ENCODE measurements at regions not wholly inside any gene's neighbourhood (a gene's known extent, or its start where the extent isn't known, plus 50 kb on each side); places are given as distances from the start of the nearest gene placed in this dataset.

- TF ChIP-seq ZNF281 (CRISPR knock-in tag; IDR thresholded peaks at IDR 0.05) (no peak), ERG (CRISPR knock-in tag; IDR thresholded peaks at IDR 0.05) (no peak), ZNF512 (CRISPR knock-in tag; IDR thresholded peaks at IDR 0.05; ENCODE audit: borderline replicate concordance) (no peak), TEAD4 (CRISPR knock-in tag; IDR thresholded peaks at IDR 0.05) (no peak), TP53 (CRISPR knock-in tag; IDR thresholded peaks at IDR 0.05) (no peak), HMGA2 (CRISPR knock-in tag; IDR thresholded peaks at IDR 0.05) (no peak)
These were observed 157.5 kb downstream of the XPNPEP1 start (continued) for GRCh38 chr10:109765838-109766237.

GRCh38 chr10:109762555-109762954 is 160.8 kb downstream of the XPNPEP1 start:
- Mint-ChIP-seq H3K27me3 (ENCODE audit: low read depth) (no peaks in the 10 kb centered on the region; the same call in 1 of the 2 replicates), H3K27ac (no peak overlapping the region), H3K36me3 (no peaks in the 10 kb centered on the region), H3K4me3 (no peak overlapping the region), H3K4me1 (no peaks in the 10 kb centered on the region), H3K9me3 (peaks cover 4% of the 10 kb centered on the region; the same call in 1 of the 2 replicates)
- no peak for TF ChIP-seq E2F1 (CRISPR knock-in tag; IDR thresholded peaks at IDR 0.05)
- TF ChIP-seq NFE2L1 (CRISPR knock-in tag; IDR thresholded peaks at IDR 0.05): no peak
- no peak for TF ChIP-seq SMAD3 (CRISPR knock-in tag; IDR thresholded peaks at IDR 0.05; ENCODE audit: borderline replicate concordance)
- TF ChIP-seq ATF1 (CRISPR knock-in tag; IDR thresholded peaks at IDR 0.05): no peak
- TF ChIP-seq ZNF138 (CRISPR knock-in tag; conservative IDR thresholded peaks at IDR 0.05): no peak
- no peak for TF ChIP-seq NR3C1 (CRISPR knock-in tag; conservative IDR thresholded peaks at IDR 0.05; ENCODE audit: low read depth)
- no peak for TF ChIP-seq JAZF1 (CRISPR knock-in tag; IDR thresholded peaks at IDR 0.05)
- no peak for TF ChIP-seq ATF6 (CRISPR knock-in tag; IDR thresholded peaks at IDR 0.05)
- no peak for TF ChIP-seq TEAD1 (CRISPR knock-in tag; IDR thresholded peaks at IDR 0.05)
- no peak for TF ChIP-seq CTCF (IDR thresholded peaks at IDR 0.05)
- TF ChIP-seq ZNF512 (CRISPR knock-in tag; IDR thresholded peaks at IDR 0.05; ENCODE audit: borderline replicate concordance): no peak
- TF ChIP-seq HMGXB4 (CRISPR knock-in tag; IDR thresholded peaks at IDR 0.05): no peak
- TF ChIP-seq MLX (CRISPR knock-in tag; IDR thresholded peaks at IDR 0.05): no peak
- no peak for TF ChIP-seq NR1H2 (CRISPR knock-in tag; IDR thresholded peaks at IDR 0.05)
- no peak for TF ChIP-seq SOX15 (CRISPR knock-in tag; IDR thresholded peaks at IDR 0.05)
- DNase-seq (ENCODE audit: low spot score): no peak
- ATAC-seq: no peak
- CTCF ChIA-PET: interaction anchor here (0.8 to 2.0 kb wide), 2 partner anchors 11 to 306 kb away, joined by 3 to 11 read pairs; no protein-coding TSS in a partner anchor
- POLR2A ChIA-PET: no interaction called here

Measured in WTC11 (cell line).